GM12878 (cell line): ENCODE measurements at regions not wholly inside any gene's neighbourhood (a gene's known extent, or its start where the extent isn't known, plus 50 kb on each side); places are given as distances from the start of the nearest gene placed in this dataset.

Source experiments
- ATAC-seq: fragments of 200-7000 bp; cut with Tn5 transposase; 3 replicates; pipeline ENCODE4 v1.9.1; 2020; ENCODE audit warnings: mild to moderate bottlenecking, moderate library complexity
- BruUV-seq: library from RNA; stranded (reverse); fragments of 400-500 nt; replicated peaks from 2 replicates; lab custom pipeline; 2021; lab: Mats Ljungman, UMichigan
- CTCF ChIA-PET: fragments of 300-600 bp; sonication (Branson Sonifier 250); formaldehyde crosslinking; extraction: SDS; loops from one replicate; lab custom pipeline; 2021; ENCODE audit warnings: inconsistent platforms; lab: Yijun Ruan, JAX
- POLR2A ChIA-PET: fragments of 350-600 bp; formaldehyde crosslinking; extraction: SDS; loops from one replicate; lab custom pipeline; 2021; ENCODE audit warnings: inconsistent platforms; lab: Charles Lee
- RAD21 ChIA-PET: fragments of 300-600 bp; sonication (Branson Sonifier 250); formaldehyde crosslinking; loops from one replicate; lab custom pipeline; 2023; ENCODE audit warnings: antibody characterized with exemption; ENCODE audit not compliant: unreplicated experiment; lab: Charles Lee
- SMC1A ChIA-PET: fragments of 300-600 bp; sonication (Branson Sonifier 250); formaldehyde crosslinking; loops from one replicate; lab custom pipeline; 2023; ENCODE audit not compliant: unreplicated experiment, uncharacterized antibody; lab: Charles Lee
- DNase-seq: peaks from one replicate; pipeline ENCODE4 v3.0.0-alpha.2; 2011; ENCODE audit warnings: low read depth, low spot score
- FAIRE-seq: peaks from 3 replicates; lab custom pipeline; 2011; peaks lifted over from hg19 to GRCh38; lab: Jason Lieb, UNC
- H2AFZ ChIP-seq: 2 replicates; pipeline ENCODE4 v1.6.0; 2011; ENCODE audit warnings: low read depth, low read length, control low read depth; ENCODE audit not compliant: control insufficient read depth
- H3K27ac ChIP-seq: 2 replicates; pipeline ENCODE4 v1.5.1; 2011; ENCODE audit warnings: control low read depth; ENCODE audit not compliant: control insufficient read depth, insufficient read depth
- H3K27me3 ChIP-seq, 2 experiments: replicated peaks in 1 of 2; 2 replicates each; pipeline versions ENCODE4 v1.6.0 to v1.6.1; 2011; ENCODE audit warnings: low read length in 1 of 2; ENCODE audit not compliant: control insufficient read depth in 2 of 2, insufficient read depth in 2 of 2
- H3K36me3 ChIP-seq, 2 experiments: 2 replicates each; pipeline ENCODE4 v1.5.1; 2011; ENCODE audit warnings: low read length in 1 of 2; ENCODE audit not compliant: control insufficient read depth in 2 of 2, insufficient read depth in 2 of 2
- H3K4me1 ChIP-seq: 2 replicates; pipeline ENCODE4 v1.6.1; 2011; ENCODE audit warnings: mild to moderate bottlenecking, low read length, moderate library complexity, mixed read lengths; ENCODE audit not compliant: control insufficient read depth, insufficient read depth
- H3K4me2 ChIP-seq: 2 replicates; pipeline ENCODE4 v1.6.0; 2011; ENCODE audit warnings: control low read depth; ENCODE audit not compliant: control insufficient read depth, insufficient read depth
- H3K4me3 ChIP-seq: fragments of 200-600 bp; sonication (generic); 2 replicates; pipeline ENCODE4 v1.5.1; 2016
- H3K79me2 ChIP-seq: 2 replicates; pipeline ENCODE4 v1.6.0; 2011; ENCODE audit warnings: low read length; ENCODE audit not compliant: control insufficient read depth, insufficient read depth
- H3K9ac ChIP-seq: 2 replicates; pipeline ENCODE4 v1.8.0; 2011; ENCODE audit warnings: low read length, control low read depth, mixed read lengths; ENCODE audit not compliant: control insufficient read depth, insufficient read depth
- H3K9me3 ChIP-seq: replicated peaks from 3 replicates; pipeline ENCODE4 v1.5.1; 2011; ENCODE audit warnings: mild to moderate bottlenecking, low read length; ENCODE audit not compliant: control insufficient read depth, insufficient read depth
- H4K20me1 ChIP-seq: 2 replicates; pipeline ENCODE4 v1.6.0; 2011; ENCODE audit not compliant: control insufficient read depth, insufficient read depth
- BHLHE40 ChIP-seq, 2 experiments: fragments of 450-650 bp in 1 of 2; IDR thresholded peaks; 2 replicates each; pipeline ENCODE4 v1.6.1; 2011 to 2017; ENCODE audit warnings: low read depth in 2 of 2, borderline replicate concordance in 1 of 2, improper control_type of control experiment in 1 of 2, low read length in 1 of 2, mild to moderate bottlenecking in 1 of 2
- BRCA1 ChIP-seq: IDR thresholded peaks from 2 replicates; pipeline ENCODE4 v1.6.1; 2011; ENCODE audit warnings: low read depth, low read length, improper control_type of control experiment
- EGR1 ChIP-seq, 2 experiments: IDR thresholded peaks; 1 replicate in 1 of 2; 2 replicates in 1 of 2; pipeline ENCODE4 v1.6.1; 2011 to 2012; ENCODE audit warnings: low read depth in 2 of 2, low read length in 2 of 2, borderline replicate concordance in 1 of 2, mild to moderate bottlenecking in 1 of 2, moderate library complexity in 1 of 2
- FOXK2 ChIP-seq: fragments of 450-650 bp; IDR thresholded peaks from 2 replicates; pipeline ENCODE4 v1.6.1; 2017; ENCODE audit warnings: mild to moderate bottlenecking, moderate library complexity
- JUNB ChIP-seq: IDR thresholded peaks from 2 replicates; pipeline ENCODE4 v1.6.1; 2016; ENCODE audit warnings: antibody characterized with exemption, mild to moderate bottlenecking
- NFYA ChIP-seq: IDR thresholded peaks from 2 replicates; pipeline ENCODE4 v1.6.1; 2011; ENCODE audit warnings: low read depth, mild to moderate bottlenecking, low read length, improper control_type of control experiment, borderline replicate concordance
- NFYB ChIP-seq: IDR thresholded peaks from 2 replicates; pipeline ENCODE4 v1.6.1; 2011; ENCODE audit warnings: low read depth, mild to moderate bottlenecking, low read length, improper control_type of control experiment, moderate library complexity; ENCODE audit not compliant: insufficient read depth
- RAD21 ChIP-seq: IDR thresholded peaks from 2 replicates; pipeline ENCODE4 v1.6.1; 2011; ENCODE audit warnings: mild to moderate bottlenecking, low read depth, low read length, moderate library complexity; ENCODE audit not compliant: insufficient read depth
- RBBP5 ChIP-seq: fragments of 200-600 bp; sonication (generic); conservative IDR thresholded peaks from 2 replicates; pipeline ENCODE4 v1.6.1; 2016
- RFX5 ChIP-seq: IDR thresholded peaks from 2 replicates; pipeline ENCODE4 v1.6.1; 2011; ENCODE audit warnings: low read depth, low read length, improper control_type of control experiment
- ZBTB40 ChIP-seq: fragments of 450-650 bp; IDR thresholded peaks from 2 replicates; pipeline ENCODE4 v1.6.1; 2016; ENCODE audit warnings: mild to moderate bottlenecking, moderate library complexity, borderline replicate concordance
- ZNF207 ChIP-seq: fragments of 450-650 bp; IDR thresholded peaks from 2 replicates; pipeline ENCODE4 v1.6.1; 2014; ENCODE audit warnings: antibody characterized with exemption, mild to moderate bottlenecking, borderline replicate concordance
- ZNF592 ChIP-seq: fragments of 450-650 bp; IDR thresholded peaks from 2 replicates; pipeline ENCODE4 v1.6.1; 2017; ENCODE audit warnings: mild to moderate bottlenecking, moderate library complexity
- ZZZ3 ChIP-seq: IDR thresholded peaks from 2 replicates; pipeline ENCODE4 v1.6.1; 2011; ENCODE audit warnings: low read depth; ENCODE audit not compliant: control insufficient read depth, insufficient read length
- WGBS: methylation state at CpG from one replicate; pipeline ENCODE4 v1.1.6; 2016; ENCODE audit warnings: low lambda C conversion rate; ENCODE audit not compliant: insufficient replicate concordance, insufficient coverage; ENCODE audit errors: missing lambda C conversion rate; 5-methylcytosine and 5-hydroxymethylcytosine counted together
- in situ Hi-C: fragments of 300-500 bp; cut with MboI; formaldehyde crosslinking; loops from 9 replicates; pipeline ENCODE4 v1.14.3; 2018; ENCODE audit warnings: mixed read lengths
- intact Hi-C: fragments of 100-400 bp; cut with micrococcal nuclease; formaldehyde crosslinking; loops from one replicate; pipeline ENCODE4 v1.14.2; 2022; ENCODE audit not compliant: unreplicated experiment

GRCh38 chr22:22345781-22346180 is 101.2 kb downstream of the VPREB1 start:
- ChIA-PET RAD21 (no interaction called here), SMC1A (no interaction called here), CTCF (interaction anchor here (0.9 to 2.8 kb wide), 2 partner anchors 38 to 138 kb away, joined by 4 to 7 read pairs; no protein-coding TSS in a partner anchor), POLR2A (interaction anchor here (0.7 kb wide), 1 partner anchor 236 kb away, joined by 5 read pairs; no protein-coding TSS in a partner anchor)
- WGBS, result 75% methylated on average over 5 of the region's 5 CpGs
- H3K36me3 ChIP-seq, result no peaks in the 10 kb centered on the region
- H3K27ac ChIP-seq, result no peak overlapping the region
- DNase-seq (no peak), FAIRE-seq (no peak), ATAC-seq (no peak)
- H3K9me3 ChIP-seq, result no peaks in the 10 kb centered on the region
- H3K79me2 ChIP-seq, result no peaks in the 10 kb centered on the region
- no peaks in the 10 kb centered on the region for H4K20me1 ChIP-seq
- peaks cover 9% of the 10 kb centered on the region; the same call in 1 of the 2 replicates for H3K4me1 ChIP-seq
- BruUV-seq, result no TSS peak
- in situ Hi-C loops (no loop called here), intact Hi-C loops (loop anchor here (10.0 kb wide), 1 partner anchor 141 kb away; no protein-coding TSS in a partner anchor)
- no peaks in the 10 kb centered on the region for H3K27me3 ChIP-seq
- no peak overlapping the region for H2AFZ ChIP-seq
- no peak overlapping the region for H3K9ac ChIP-seq
- no peak overlapping the region for H3K4me2 ChIP-seq
- H3K4me3 ChIP-seq, result no peak overlapping the region
- no peak for TF ChIP-seq EGR1 (IDR thresholded peaks at IDR 0.05; ENCODE audit: borderline replicate concordance in 1 of 2, low read depth in 2 of 2, low read length in 2 of 2)
- no peak for TF ChIP-seq ZNF207
- TF ChIP-seq BRCA1, result no peak
- TF ChIP-seq FOXK2, result no peak
- no peak for TF ChIP-seq RBBP5
- TF ChIP-seq RFX5, result no peak
- no peak for TF ChIP-seq NFYB
- no peak for TF ChIP-seq JUNB
- no peak for TF ChIP-seq BHLHE40 (IDR thresholded peaks at IDR 0.05; ENCODE audit: borderline replicate concordance in 1 of 2, low read depth in 2 of 2, low read length in 1 of 2)
- TF ChIP-seq ZNF592, result no peak
- no peak for TF ChIP-seq NFYA
- no peak for TF ChIP-seq RAD21
- TF ChIP-seq ZZZ3, result no peak
- no peak for TF ChIP-seq ZBTB40
